LNCAP (cell line): ENCODE measurements at regions not wholly inside any gene's neighbourhood (a gene's known extent, or its start where the extent isn't known, plus 50 kb on each side); places are given as distances from the start of the nearest gene placed in this dataset.

Experiments
- TF ChIP-seq, protein P1 (sequence below): fragments of 450-650 bp; IDR thresholded peaks from 2 replicates; pipeline ENCODE4 v1.5.1; 2017; ENCODE audit warnings: mild to moderate bottlenecking

DNA sequence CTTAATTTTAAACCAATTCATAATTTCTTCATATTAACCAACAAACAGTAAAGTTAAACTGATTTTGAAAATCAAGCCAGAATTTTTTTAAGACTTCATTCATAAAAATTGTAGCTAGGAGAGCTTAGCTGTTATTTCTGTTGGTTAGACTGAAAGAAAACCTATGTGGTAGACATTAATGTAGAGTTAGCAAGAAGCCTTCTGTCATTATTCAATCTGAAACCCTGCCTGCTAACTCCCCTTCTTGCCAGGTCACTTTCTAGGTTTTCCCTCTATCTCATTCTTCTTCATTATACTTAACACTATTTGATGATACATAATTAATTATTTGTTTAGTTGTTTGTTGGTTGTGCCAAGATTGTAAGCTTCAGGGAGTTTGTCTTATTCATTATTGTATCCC is 304.3 kb upstream of the MEF2C start:
- TF ChIP-seq, protein P1, sequence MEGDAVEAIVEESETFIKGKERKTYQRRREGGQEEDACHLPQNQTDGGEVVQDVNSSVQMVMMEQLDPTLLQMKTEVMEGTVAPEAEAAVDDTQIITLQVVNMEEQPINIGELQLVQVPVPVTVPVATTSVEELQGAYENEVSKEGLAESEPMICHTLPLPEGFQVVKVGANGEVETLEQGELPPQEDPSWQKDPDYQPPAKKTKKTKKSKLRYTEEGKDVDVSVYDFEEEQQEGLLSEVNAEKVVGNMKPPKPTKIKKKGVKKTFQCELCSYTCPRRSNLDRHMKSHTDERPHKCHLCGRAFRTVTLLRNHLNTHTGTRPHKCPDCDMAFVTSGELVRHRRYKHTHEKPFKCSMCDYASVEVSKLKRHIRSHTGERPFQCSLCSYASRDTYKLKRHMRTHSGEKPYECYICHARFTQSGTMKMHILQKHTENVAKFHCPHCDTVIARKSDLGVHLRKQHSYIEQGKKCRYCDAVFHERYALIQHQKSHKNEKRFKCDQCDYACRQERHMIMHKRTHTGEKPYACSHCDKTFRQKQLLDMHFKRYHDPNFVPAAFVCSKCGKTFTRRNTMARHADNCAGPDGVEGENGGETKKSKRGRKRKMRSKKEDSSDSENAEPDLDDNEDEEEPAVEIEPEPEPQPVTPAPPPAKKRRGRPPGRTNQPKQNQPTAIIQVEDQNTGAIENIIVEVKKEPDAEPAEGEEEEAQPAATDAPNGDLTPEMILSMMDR = no peak

DNA sequence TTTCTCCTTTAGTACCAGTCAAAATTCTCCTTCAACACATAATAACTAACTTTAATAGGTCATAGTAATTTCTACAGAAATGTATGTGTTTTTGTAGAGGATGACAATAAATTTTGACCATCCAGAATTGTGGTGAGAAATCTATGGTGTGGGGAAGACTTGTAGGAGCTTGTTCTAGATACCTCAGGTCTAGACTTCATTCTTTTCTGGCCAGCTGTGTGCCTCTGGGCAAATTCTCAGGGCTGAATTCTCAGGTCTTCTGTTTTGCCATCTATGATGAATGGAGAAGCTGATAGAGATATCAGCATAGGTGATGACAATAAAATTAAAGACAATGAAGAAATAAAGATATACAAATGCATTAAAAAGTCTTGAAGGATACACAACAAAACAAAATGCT is 298.6 kb upstream of the MEF2C start:
- TF ChIP-seq, protein P1 = no peak

GRCh38 chr5:89179731-89180130 is 296.7 kb upstream of the MEF2C start:
- TF ChIP-seq, protein P1 = no peak

DNA sequence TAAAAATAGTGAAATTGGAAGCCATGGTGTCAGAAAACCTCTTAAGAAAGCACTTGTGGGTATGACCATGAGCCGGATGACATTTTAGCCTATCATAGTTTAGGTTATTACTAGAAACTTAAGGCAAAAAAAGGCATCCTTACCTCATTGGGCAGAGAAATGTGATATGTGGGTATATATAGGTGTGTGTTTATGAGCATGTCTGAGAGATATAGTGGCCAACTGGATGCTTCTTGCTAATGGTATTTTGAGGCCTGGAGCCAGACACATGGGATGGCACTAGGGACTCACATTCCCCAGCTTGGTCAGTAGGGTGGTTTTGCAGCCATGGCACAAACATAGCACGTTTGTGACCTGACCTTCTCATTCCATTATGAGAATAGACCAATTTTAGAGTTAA is 295.6 kb upstream of the MEF2C start:
- TF ChIP-seq, protein P1 = no peak

- TF ChIP-seq, protein P1 = no peak
Observed at GRCh38 chr5:89173528-89173927, 290.5 kb upstream of the MEF2C start.

- TF ChIP-seq, protein P1 = no peak
Observed at GRCh38 chr5:89168766-89169165, 285.8 kb upstream of the MEF2C start.

- TF ChIP-seq, protein P1 = no peak
Observed at GRCh38 chr5:89156226-89156625, 273.2 kb upstream of the MEF2C start.

DNA sequence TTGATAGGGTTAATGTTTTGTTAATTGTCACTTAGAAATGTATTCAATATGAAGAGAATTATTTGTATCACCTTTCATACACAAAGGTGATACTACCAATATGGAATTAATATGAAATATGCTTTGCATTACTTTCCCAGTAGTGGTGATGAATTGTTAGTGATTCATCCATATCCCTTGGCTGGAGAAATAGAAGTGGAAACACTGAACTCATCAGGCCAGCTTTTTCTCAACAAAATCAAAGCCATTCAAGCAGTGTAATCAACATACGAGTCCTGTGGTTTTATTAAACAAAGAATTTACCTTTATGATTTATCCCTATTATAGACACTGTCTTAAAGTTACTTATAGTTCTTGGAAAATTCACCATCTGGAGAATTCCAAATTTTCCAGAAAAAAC is 264.0 kb upstream of the MEF2C start:
- TF ChIP-seq, protein P1 = no peak
